Panc1 (cell line): ENCODE measurements at regions not wholly inside any gene's neighbourhood (a gene's known extent, or its start where the extent isn't known, plus 50 kb on each side); places are given as distances from the start of the nearest gene placed in this dataset.

ENCODE experiments used
- POLR2AphosphoS5 ChIP-seq: IDR thresholded peaks from 2 replicates; pipeline ENCODE4 v1.6.1; 2012; ENCODE audit warnings: mild to moderate bottlenecking, low read depth, low read length, moderate library complexity
- TCF7L2 ChIP-seq: IDR thresholded peaks from 2 replicates; pipeline ENCODE4 v1.6.1; 2011; ENCODE audit warnings: mild to moderate bottlenecking, low read depth, low read length, inconsistent platforms
- TF ChIP-seq, protein P1 (sequence below): fragments of 450-650 bp; IDR thresholded peaks from 2 replicates; pipeline ENCODE4 v1.5.1; 2017; ENCODE audit warnings: mild to moderate bottlenecking
- TF ChIP-seq, protein P2 (sequence below), 2 experiments: IDR thresholded peaks; 2 replicates each; pipeline ENCODE4 v1.6.1; 2011 to 2012; ENCODE audit warnings: low read depth in 2 of 2, control low read depth in 1 of 2, low read length in 1 of 2, mild to moderate bottlenecking in 1 of 2, moderate library complexity in 1 of 2; ENCODE audit not compliant: insufficient read depth in 1 of 2

DNA sequence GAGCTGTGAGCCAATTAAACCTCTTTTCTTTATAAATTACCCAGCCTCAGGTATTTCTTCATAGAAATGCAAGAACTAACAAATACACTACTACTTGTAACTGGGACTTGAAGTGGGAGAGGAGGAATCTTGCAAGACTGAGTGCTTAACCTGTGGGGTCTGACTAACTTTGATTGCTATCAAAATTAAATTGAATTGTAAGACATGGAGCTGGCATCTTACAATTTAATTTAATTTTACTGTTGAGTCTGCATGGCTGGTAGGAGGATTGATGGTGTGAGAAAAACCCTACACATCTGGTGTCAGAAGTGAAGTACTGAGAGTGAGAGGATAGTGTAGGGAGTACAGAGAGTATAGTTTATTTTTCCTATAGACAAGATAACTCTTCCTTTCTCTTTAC lies 1259.9 kb downstream of the CDH12 start:
- TF ChIP-seq, protein P1, sequence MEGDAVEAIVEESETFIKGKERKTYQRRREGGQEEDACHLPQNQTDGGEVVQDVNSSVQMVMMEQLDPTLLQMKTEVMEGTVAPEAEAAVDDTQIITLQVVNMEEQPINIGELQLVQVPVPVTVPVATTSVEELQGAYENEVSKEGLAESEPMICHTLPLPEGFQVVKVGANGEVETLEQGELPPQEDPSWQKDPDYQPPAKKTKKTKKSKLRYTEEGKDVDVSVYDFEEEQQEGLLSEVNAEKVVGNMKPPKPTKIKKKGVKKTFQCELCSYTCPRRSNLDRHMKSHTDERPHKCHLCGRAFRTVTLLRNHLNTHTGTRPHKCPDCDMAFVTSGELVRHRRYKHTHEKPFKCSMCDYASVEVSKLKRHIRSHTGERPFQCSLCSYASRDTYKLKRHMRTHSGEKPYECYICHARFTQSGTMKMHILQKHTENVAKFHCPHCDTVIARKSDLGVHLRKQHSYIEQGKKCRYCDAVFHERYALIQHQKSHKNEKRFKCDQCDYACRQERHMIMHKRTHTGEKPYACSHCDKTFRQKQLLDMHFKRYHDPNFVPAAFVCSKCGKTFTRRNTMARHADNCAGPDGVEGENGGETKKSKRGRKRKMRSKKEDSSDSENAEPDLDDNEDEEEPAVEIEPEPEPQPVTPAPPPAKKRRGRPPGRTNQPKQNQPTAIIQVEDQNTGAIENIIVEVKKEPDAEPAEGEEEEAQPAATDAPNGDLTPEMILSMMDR, result no peak
- no peak for TF ChIP-seq POLR2AphosphoS5
- TF ChIP-seq, protein P2, sequence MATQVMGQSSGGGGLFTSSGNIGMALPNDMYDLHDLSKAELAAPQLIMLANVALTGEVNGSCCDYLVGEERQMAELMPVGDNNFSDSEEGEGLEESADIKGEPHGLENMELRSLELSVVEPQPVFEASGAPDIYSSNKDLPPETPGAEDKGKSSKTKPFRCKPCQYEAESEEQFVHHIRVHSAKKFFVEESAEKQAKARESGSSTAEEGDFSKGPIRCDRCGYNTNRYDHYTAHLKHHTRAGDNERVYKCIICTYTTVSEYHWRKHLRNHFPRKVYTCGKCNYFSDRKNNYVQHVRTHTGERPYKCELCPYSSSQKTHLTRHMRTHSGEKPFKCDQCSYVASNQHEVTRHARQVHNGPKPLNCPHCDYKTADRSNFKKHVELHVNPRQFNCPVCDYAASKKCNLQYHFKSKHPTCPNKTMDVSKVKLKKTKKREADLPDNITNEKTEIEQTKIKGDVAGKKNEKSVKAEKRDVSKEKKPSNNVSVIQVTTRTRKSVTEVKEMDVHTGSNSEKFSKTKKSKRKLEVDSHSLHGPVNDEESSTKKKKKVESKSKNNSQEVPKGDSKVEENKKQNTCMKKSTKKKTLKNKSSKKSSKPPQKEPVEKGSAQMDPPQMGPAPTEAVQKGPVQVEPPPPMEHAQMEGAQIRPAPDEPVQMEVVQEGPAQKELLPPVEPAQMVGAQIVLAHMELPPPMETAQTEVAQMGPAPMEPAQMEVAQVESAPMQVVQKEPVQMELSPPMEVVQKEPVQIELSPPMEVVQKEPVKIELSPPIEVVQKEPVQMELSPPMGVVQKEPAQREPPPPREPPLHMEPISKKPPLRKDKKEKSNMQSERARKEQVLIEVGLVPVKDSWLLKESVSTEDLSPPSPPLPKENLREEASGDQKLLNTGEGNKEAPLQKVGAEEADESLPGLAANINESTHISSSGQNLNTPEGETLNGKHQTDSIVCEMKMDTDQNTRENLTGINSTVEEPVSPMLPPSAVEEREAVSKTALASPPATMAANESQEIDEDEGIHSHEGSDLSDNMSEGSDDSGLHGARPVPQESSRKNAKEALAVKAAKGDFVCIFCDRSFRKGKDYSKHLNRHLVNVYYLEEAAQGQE (IDR thresholded peaks at IDR 0.05; ENCODE audit: insufficient read depth in 1 of 2, low read depth in 2 of 2, low read length in 1 of 2), result no peak
- no peak for TF ChIP-seq TCF7L2
